Neural cell (in vitro differentiated cells): ENCODE measurements at regions not wholly inside any gene's neighbourhood (a gene's known extent, or its start where the extent isn't known, plus 50 kb on each side); places are given as distances from the start of the nearest gene placed in this dataset.

Source experiments
- EP300 ChIP-seq: fragments of 450-650 bp; conservative IDR thresholded peaks from 2 replicates; pipeline ENCODE4 v1.6.1; 2014; ENCODE audit warnings: antibody characterized with exemption, mild to moderate bottlenecking, moderate library complexity; ENCODE audit not compliant: poor library complexity, severe bottlenecking
- EZH2 ChIP-seq: fragments of 200-600, 300-800 bp; shearing (Covaris generic), sonication (generic); IDR thresholded peaks from 2 replicates; pipeline ENCODE4 v1.6.1; 2014; ENCODE audit warnings: antibody characterized with exemption, low read length, borderline replicate concordance, mild to moderate bottlenecking; ENCODE audit not compliant: insufficient read depth, poor library complexity, severe bottlenecking
- POLR2AphosphoS5 ChIP-seq: IDR thresholded peaks from 2 replicates; pipeline ENCODE4 v1.6.1; 2012
- SMC3 ChIP-seq: fragments of 450-650 bp; conservative IDR thresholded peaks from 2 replicates; pipeline ENCODE4 v1.6.1; 2014; ENCODE audit warnings: antibody characterized with exemption, mild to moderate bottlenecking, moderate library complexity; ENCODE audit not compliant: poor library complexity
- TAF1 ChIP-seq: IDR thresholded peaks from 2 replicates; pipeline ENCODE4 v1.6.1; 2012; ENCODE audit warnings: low read depth
- TF ChIP-seq, protein P1 (sequence below): fragments of 450-650 bp; IDR thresholded peaks from 2 replicates; pipeline ENCODE4 v1.5.1; 2014; ENCODE audit warnings: antibody characterized with exemption, mild to moderate bottlenecking, moderate library complexity; ENCODE audit not compliant: poor library complexity, severe bottlenecking

DNA sequence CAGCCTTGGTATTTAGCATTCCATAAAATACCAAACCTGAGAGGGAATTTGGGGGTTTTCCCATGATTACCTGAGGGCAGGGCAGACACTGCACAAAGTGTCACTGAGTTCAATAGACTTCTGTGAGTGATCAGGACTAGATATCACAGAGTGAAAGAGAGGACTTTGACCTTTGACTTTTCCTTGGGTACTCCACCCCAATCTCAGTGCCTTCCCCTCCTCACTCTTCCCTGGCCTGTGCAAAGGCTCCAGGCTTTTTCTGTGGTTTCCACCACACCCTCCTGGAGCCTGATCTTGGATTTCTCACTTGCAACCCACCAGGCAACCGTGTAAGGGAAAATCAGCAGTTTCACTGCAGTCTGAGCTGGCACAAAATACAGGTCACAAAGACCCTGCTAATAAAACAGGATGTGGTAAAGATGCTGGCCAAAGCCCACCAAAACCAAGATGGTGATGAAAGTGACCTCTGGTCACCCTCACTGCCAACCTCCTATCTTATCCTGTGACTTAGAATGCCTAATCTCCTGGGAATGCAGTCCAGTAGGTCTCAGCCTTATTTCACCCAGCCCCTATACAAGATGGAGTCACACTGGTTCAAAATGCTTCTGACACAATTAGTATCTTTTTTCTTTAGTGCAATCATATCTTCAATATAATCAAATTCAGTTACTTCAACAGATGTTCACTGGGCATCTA, 64.0 kb downstream of the BOD1L2 start:
- TF ChIP-seq POLR2AphosphoS5 (no peak), EP300 (no peak), TAF1 (no peak), EZH2 (no peak), SMC3 (no peak)
- TF ChIP-seq, protein P1, sequence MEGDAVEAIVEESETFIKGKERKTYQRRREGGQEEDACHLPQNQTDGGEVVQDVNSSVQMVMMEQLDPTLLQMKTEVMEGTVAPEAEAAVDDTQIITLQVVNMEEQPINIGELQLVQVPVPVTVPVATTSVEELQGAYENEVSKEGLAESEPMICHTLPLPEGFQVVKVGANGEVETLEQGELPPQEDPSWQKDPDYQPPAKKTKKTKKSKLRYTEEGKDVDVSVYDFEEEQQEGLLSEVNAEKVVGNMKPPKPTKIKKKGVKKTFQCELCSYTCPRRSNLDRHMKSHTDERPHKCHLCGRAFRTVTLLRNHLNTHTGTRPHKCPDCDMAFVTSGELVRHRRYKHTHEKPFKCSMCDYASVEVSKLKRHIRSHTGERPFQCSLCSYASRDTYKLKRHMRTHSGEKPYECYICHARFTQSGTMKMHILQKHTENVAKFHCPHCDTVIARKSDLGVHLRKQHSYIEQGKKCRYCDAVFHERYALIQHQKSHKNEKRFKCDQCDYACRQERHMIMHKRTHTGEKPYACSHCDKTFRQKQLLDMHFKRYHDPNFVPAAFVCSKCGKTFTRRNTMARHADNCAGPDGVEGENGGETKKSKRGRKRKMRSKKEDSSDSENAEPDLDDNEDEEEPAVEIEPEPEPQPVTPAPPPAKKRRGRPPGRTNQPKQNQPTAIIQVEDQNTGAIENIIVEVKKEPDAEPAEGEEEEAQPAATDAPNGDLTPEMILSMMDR: no peak
